ENCODE measurements at regions not wholly inside any gene's neighbourhood (a gene's known extent, or its start where the extent isn't known, plus 50 kb on each side); places are given as distances from the start of the nearest gene placed in this dataset.
A peak's percentile ranks its signal among the peaks of the same experiment; 100 is the strongest.

DNA sequence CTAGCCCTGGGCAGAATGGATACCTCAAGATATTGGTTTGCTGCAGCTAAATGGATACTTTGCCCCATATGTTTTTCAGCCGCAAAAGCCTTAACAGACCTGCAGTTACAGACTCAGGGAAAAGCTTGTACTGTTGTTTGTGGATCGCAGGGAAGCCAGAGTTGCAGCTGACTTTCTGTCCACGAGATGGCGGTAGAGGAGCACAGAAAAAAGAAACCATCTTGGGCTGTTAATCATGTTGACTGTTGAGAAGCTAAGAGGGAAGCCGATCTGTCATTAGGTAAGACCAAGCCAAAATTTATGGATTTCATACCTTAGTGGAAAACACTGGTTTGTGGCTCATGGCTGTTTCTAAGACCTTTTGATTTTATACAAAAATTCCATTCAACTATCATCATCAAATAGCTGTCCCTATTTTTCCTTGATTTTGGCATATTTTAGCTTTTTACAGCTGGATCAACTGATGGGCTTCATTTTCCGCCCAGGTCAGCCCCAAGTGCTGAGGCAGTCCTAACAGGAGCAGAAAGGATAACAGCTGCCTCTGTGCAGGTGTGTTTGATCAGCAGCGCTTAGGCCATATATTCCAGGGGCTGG is 205.7 kb upstream of the ZPLD1 start:
- H3K9me3 ChIP-seq, result no peaks in the 10 kb centered on the region
- 29% methylated on average over 7 of the region's 7 CpGs for WGBS (ENCODE audit: low lambda C conversion rate)
- DNase-seq, result peak; percentile 41
- POLR2A ChIA-PET, result interaction anchor here (0.6 to 1.5 kb wide), 3 partner anchors 300 to 380 kb away, joined by 3 to 5 read pairs (median 4); partner anchors contain the start of gene NFKBIZ
- H3K27ac ChIP-seq (ENCODE audit: low read depth in 2 of 2, low read length in 1 of 2), result no peak overlapping the region
- H3K9ac ChIP-seq, result no peak overlapping the region
- H3K4me3 ChIP-seq (ENCODE audit: low read depth in 2 of 2, low read length in 1 of 2), result no peak overlapping the region
- H3K4me2 ChIP-seq, result no peak overlapping the region
- H3K36me3 ChIP-seq (replicated peaks in 1 of 2; ENCODE audit: control insufficient read depth in 1 of 2, insufficient read depth in 2 of 2, low read length in 1 of 2), result no peaks in the 10 kb centered on the region
- no peak for TF ChIP-seq POLR2AphosphoS5 (IDR thresholded peaks at IDR 0.05; ENCODE audit: low read depth, low read length)
- 0 out of 4 replicates have a peak, but pooled peaks of 1 of the 2 experiments have one; percentile 10 for TF ChIP-seq EP300 (IDR thresholded peaks at IDR 0.05; ENCODE audit: borderline replicate concordance in 1 of 2, low read depth in 1 of 2, low read length in 1 of 2)
- TF ChIP-seq EZH2phosphoT487 (IDR thresholded peaks at IDR 0.05; ENCODE audit: borderline replicate concordance, low read depth), result no peak
- TF ChIP-seq, protein P1, sequence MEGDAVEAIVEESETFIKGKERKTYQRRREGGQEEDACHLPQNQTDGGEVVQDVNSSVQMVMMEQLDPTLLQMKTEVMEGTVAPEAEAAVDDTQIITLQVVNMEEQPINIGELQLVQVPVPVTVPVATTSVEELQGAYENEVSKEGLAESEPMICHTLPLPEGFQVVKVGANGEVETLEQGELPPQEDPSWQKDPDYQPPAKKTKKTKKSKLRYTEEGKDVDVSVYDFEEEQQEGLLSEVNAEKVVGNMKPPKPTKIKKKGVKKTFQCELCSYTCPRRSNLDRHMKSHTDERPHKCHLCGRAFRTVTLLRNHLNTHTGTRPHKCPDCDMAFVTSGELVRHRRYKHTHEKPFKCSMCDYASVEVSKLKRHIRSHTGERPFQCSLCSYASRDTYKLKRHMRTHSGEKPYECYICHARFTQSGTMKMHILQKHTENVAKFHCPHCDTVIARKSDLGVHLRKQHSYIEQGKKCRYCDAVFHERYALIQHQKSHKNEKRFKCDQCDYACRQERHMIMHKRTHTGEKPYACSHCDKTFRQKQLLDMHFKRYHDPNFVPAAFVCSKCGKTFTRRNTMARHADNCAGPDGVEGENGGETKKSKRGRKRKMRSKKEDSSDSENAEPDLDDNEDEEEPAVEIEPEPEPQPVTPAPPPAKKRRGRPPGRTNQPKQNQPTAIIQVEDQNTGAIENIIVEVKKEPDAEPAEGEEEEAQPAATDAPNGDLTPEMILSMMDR (IDR thresholded peaks at IDR 0.05), result peak; percentile 96
- no peak for TF ChIP-seq FOXM1 (IDR thresholded peaks at IDR 0.05; ENCODE audit: low read depth)
- TF ChIP-seq RAD21 (IDR thresholded peaks at IDR 0.05; ENCODE audit: low read length), result peak; percentile 98
- TF ChIP-seq, protein P2, sequence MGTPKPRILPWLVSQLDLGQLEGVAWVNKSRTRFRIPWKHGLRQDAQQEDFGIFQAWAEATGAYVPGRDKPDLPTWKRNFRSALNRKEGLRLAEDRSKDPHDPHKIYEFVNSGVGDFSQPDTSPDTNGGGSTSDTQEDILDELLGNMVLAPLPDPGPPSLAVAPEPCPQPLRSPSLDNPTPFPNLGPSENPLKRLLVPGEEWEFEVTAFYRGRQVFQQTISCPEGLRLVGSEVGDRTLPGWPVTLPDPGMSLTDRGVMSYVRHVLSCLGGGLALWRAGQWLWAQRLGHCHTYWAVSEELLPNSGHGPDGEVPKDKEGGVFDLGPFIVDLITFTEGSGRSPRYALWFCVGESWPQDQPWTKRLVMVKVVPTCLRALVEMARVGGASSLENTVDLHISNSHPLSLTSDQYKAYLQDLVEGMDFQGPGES (IDR thresholded peaks at IDR 0.05; ENCODE audit: low read depth, low read length), result no peak
- TF ChIP-seq, protein P3, sequence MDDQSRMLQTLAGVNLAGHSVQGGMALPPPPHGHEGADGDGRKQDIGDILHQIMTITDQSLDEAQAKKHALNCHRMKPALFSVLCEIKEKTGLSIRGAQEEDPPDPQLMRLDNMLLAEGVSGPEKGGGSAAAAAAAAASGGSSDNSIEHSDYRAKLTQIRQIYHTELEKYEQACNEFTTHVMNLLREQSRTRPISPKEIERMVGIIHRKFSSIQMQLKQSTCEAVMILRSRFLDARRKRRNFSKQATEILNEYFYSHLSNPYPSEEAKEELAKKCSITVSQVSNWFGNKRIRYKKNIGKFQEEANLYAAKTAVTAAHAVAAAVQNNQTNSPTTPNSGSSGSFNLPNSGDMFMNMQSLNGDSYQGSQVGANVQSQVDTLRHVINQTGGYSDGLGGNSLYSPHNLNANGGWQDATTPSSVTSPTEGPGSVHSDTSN (IDR thresholded peaks at IDR 0.05), result peak; percentile 82
- TF ChIP-seq SMC3 (IDR thresholded peaks at IDR 0.05; ENCODE audit: low read depth, low read length), result peak; percentile 96
- TF ChIP-seq TAF1 (IDR thresholded peaks at IDR 0.05; ENCODE audit: borderline replicate concordance, low read depth, low read length), result no peak
- TF ChIP-seq RXRA (IDR thresholded peaks at IDR 0.05; ENCODE audit: borderline replicate concordance, low read depth), result no peak
- 0 out of 2 replicates have a peak, but pooled peaks have one; percentile 21 for TF ChIP-seq RCOR1 (IDR thresholded peaks at IDR 0.05; ENCODE audit: low read length)
- no peak for TF ChIP-seq MXI1 (IDR thresholded peaks at IDR 0.05; ENCODE audit: low read depth, low read length)
- no peak overlapping the region for H2AFZ ChIP-seq (ENCODE audit: low read depth)
- no peaks in the 10 kb centered on the region for H3K9me2 ChIP-seq
- peaks cover 5 to 11% of the 10 kb centered on the region in 2 experiments; a peak in 3 of 4 replicates for H3K4me1 ChIP-seq (ENCODE audit: control insufficient read depth in 1 of 2, insufficient read depth in 2 of 2, low read depth in 1 of 2, low read length in 1 of 2)
- H3K27me3 ChIP-seq (ENCODE audit: insufficient read depth), result no peaks in the 10 kb centered on the region
- H3F3A ChIP-seq (replicated peaks; ENCODE audit: insufficient read depth), result no peaks in the 10 kb centered on the region
- H3K79me2 ChIP-seq (ENCODE audit: insufficient read depth), result no peaks in the 10 kb centered on the region
- no peaks in the 10 kb centered on the region for H4K20me1 ChIP-seq (ENCODE audit: insufficient read depth)
- CTCF ChIA-PET, result interaction anchor here (0.6 to 5.1 kb wide), 67 partner anchors 12 to 1326 kb away, joined by 3 to 151 read pairs (median 4); partner anchors contain the start of genes NFKBIZ, NXPE3 and RPL24
